ENCODE measurements at regions not wholly inside any gene's neighbourhood (a gene's known extent, or its start where the extent isn't known, plus 50 kb on each side); places are given as distances from the start of the nearest gene placed in this dataset.

DNA sequence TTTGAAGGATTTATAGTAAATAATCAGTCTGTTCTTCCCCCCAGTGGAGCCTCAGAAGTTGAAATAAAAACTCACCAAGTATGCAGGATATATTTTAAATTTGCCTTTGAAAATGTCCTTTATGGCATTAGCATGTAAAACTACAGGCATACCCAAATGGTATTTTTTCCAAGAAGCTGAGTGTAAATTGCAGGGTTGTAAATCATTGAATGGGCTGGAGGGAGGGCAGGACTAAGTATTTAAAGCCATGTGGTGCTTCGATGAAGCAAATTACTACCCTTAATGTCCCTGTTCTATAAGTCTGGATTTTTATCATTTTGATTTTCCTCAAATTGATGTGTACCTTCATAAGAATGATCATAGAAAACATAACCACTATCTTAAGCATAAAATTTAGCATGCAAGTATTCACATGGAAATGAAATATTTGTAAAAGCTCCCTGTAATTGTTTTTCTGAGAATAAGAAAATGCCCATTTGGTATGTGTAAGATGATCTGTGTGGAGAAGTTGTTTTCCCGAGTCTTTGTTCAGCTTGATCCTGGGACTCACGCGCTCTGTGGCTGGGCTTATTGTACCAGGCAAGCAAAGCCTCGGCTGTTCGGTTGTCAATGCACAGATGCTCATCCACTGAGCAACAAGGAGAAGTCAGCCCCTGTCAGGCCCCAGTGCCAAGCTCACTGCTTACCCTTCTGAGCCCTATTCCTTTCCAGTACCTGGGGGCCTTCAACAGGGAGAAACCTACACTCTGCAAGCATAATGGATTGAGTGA lies 66.7 kb downstream of the CD164 start:
- H3K36me3 Mint-ChIP-seq, result no peaks in the 10 kb centered on the region
- no peak for DNase-seq
- no peaks in the 10 kb centered on the region for H3K4me1 Mint-ChIP-seq
- H3K4me3 Mint-ChIP-seq, result no peak overlapping the region
- no peak overlapping the region for H3K27ac Mint-ChIP-seq
- no peaks in the 10 kb centered on the region for H3K9me3 Mint-ChIP-seq
- CTCF ChIA-PET, result no interaction called here
- peaks cover 11% of the 10 kb centered on the region for H3K27me3 Mint-ChIP-seq

DNA sequence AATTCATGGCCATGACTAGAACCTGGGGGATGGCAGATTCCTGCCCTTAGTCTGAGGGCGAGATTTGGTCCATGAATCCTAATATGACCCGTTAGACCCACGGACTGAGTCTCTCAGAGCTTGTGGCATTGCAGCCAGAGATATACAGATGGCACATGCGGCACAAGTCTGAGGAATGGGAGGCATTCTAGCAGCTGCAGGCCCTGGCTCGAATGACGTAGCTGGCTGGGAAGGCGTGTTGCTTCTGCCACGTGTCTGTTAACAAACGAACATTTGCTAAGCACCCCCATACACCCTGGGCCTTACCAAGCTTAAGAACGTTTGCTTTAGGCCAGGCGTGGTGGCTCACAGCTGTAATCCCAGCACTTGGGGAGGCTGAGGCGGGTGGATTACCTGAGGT lies 68.0 kb downstream of the CD164 start:
- DNase-seq, result no peak
- no peak overlapping the region for H3K27ac Mint-ChIP-seq
- CTCF ChIA-PET, result no interaction called here
- H3K36me3 Mint-ChIP-seq, result no peaks in the 10 kb centered on the region
- no peaks in the 10 kb centered on the region for H3K9me3 Mint-ChIP-seq
- no peaks in the 10 kb centered on the region for H3K4me1 Mint-ChIP-seq
- peaks cover 11% of the 10 kb centered on the region for H3K27me3 Mint-ChIP-seq
- no peak overlapping the region for H3K4me3 Mint-ChIP-seq

DNA sequence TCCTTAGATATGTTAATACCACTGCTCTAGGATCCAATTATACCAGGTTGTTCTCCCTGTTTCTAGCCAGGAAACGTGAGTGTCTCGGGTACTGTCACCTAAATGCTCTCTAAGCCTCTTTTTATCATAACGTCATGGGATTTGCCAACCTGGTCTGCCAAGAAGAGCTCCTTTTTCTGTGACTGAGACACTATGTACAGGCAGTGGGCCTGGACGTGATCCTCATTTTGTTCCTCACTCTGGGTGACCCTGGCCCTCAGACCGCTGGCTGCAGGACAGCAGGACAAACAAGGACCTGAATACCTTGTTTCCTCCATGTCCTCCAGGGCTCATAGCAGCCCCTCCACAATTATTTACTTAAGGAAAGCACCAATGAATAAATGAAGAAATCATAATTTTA lies 69.1 kb downstream of the CD164 start:
- H3K27me3 Mint-ChIP-seq, result peaks cover 9% of the 10 kb centered on the region
- no peak for DNase-seq
- CTCF ChIA-PET, result no interaction called here
- H3K4me3 Mint-ChIP-seq, result no peak overlapping the region
- no peaks in the 10 kb centered on the region for H3K36me3 Mint-ChIP-seq
- H3K9me3 Mint-ChIP-seq, result no peaks in the 10 kb centered on the region
- no peaks in the 10 kb centered on the region for H3K4me1 Mint-ChIP-seq
- no peak overlapping the region for H3K27ac Mint-ChIP-seq

DNA sequence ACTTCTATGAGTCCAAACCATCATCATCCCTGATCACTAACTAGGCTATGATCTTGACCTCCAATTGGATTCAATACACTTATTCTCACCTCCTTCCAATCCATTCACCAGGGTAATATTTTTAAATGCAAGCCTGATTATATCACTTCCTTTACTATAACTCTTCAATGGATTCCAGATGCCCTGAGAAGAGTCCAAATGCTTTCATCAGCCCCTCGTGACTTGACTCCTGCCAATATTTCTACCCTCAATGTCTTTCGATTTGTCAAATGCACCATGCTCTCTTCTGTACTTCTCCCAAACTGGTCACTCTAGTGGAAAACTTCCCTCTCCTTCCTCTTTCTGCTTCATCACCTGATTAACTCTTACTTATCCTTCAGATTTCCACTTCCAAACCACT lies 70.8 kb downstream of the CD164 start:
- Mint-ChIP-seq H3K27me3 (peaks cover 10% of the 10 kb centered on the region), H3K9me3 (no peaks in the 10 kb centered on the region), H3K4me1 (no peaks in the 10 kb centered on the region), H3K36me3 (no peaks in the 10 kb centered on the region), H3K4me3 (no peak overlapping the region), H3K27ac (no peak overlapping the region)
- DNase-seq, result no peak
- CTCF ChIA-PET, result no interaction called here

- H3K27me3 Mint-ChIP-seq, result peaks cover 13% of the 10 kb centered on the region
These were observed 72.3 kb downstream of the CD164 start for GRCh38 chr6:109309917-109310316.

DNA sequence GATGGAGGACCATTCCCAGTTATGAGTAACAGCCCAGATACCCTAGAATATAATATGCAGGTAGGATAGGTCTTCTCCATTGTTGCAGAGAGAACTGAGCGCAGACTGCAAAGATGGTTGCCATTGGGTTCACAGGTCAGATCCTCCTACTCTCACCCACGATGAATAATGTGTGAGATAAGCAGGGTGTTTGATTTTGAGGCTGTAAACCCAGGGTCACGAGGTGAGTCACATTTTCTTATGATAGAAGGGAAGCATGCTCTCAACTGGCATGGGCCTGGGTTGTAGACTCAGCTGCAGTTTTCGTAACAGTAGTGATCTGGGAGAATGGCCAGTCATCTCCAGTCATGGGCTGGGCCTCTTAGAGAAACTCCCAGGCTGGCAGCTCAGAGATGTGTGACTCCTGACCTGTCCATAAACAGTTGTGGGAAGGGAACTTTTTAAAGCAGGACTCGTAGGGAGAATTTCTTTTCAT lies 74.2 kb downstream of the CD164 start:
- H3K9me3 Mint-ChIP-seq, result no peaks in the 10 kb centered on the region
- peaks cover 9% of the 10 kb centered on the region for H3K27me3 Mint-ChIP-seq
- DNase-seq, result no peak
- CTCF ChIA-PET, result no interaction called here
- H3K4me3 Mint-ChIP-seq, result no peak overlapping the region
- H3K27ac Mint-ChIP-seq, result no peak overlapping the region
- peaks cover 9% of the 10 kb centered on the region for H3K4me1 Mint-ChIP-seq
- no peaks in the 10 kb centered on the region for H3K36me3 Mint-ChIP-seq

More at GRCh38 chr6:109309917-109310316, 72.3 kb downstream of the CD164 start:
- CTCF ChIA-PET, result no interaction called here
- DNase-seq, result no peak
- Mint-ChIP-seq H3K4me3 (no peak overlapping the region), H3K27ac (no peak overlapping the region), H3K9me3 (no peaks in the 10 kb centered on the region), H3K36me3 (no peaks in the 10 kb centered on the region), H3K4me1 (no peaks in the 10 kb centered on the region)

- Mint-ChIP-seq H3K27ac (no peak overlapping the region), H3K27me3 (peaks cover 13% of the 10 kb centered on the region)
- CTCF ChIA-PET, result interaction anchor here (0.5 kb wide), 1 partner anchor 877 kb away, joined by 3 read pairs; no protein-coding TSS in a partner anchor
These were observed 75.5 kb downstream of the CD164 start for GRCh38 chr6:109306733-109307132.

DNA sequence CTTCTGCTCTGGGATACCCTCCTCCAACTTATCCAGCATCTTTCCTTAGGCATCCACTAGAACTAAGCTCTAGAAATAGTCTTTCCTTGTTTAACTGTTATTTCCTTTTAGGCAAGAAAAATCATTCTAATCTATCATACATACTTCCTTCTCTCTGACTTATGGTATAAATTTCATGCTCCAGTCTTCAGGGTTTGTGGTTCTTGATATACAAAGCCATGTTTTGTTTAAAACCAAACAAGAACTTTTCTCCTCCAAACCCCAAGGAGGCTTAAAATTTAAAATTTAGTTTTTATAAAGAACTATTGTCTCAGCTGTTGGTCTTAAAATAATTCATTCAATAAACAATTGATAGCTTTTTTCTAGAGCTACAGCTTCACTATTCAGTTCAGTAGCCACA lies 77.2 kb downstream of the CD164 start:
- Mint-ChIP-seq H3K4me1 (peaks cover 9% of the 10 kb centered on the region), H3K27me3 (peaks cover 18% of the 10 kb centered on the region), H3K27ac (no peak overlapping the region), H3K36me3 (no peaks in the 10 kb centered on the region), H3K9me3 (no peaks in the 10 kb centered on the region), H3K4me3 (no peak overlapping the region)
- DNase-seq, result no peak
- CTCF ChIA-PET, result interaction anchor here (0.7 kb wide), 1 partner anchor 747 kb away, joined by 3 read pairs; no protein-coding TSS in a partner anchor

More at GRCh38 chr6:109306733-109307132, 75.5 kb downstream of the CD164 start:
- H3K4me3 Mint-ChIP-seq, result no peak overlapping the region
- H3K9me3 Mint-ChIP-seq, result no peaks in the 10 kb centered on the region
- H3K36me3 Mint-ChIP-seq, result no peaks in the 10 kb centered on the region
- no peak for DNase-seq
- peaks cover 9% of the 10 kb centered on the region for H3K4me1 Mint-ChIP-seq

DNA sequence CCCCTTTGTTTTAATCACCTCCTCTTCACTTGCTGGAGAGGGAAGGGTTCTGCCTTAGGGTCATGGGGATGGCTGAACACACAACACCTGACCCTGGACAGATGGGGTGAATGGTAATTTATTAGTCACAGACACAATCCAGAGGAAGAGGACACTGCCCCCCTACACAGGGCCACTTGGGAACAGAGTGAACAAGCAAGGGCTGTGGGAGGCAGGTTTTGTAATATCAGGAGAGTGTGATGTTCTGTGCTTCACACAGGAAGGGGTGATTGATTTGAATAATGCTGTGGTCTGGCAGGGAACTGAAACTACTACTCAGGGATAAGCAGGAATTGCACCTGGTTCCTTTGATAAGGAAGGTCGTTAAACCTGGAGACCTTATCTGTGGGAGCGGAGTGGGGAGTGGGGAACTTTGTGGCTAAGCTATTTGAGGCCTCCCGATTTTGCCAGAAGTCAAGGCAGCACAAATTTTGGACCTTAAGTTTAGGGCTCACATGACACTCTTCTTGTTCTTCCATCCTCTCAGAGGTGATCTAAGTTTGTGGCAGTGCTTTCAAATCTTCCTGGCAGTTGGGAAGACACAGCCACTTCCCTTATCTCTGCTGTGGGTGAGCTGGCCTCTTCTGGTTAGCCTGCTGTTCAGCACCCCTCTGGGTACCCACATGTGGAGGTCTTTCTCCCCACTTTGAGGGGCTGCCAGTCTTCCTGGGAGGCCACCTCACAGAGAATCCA lies 77.8 kb downstream of the CD164 start:
- Mint-ChIP-seq H3K4me3 (no peak overlapping the region), H3K27ac (no peak overlapping the region), H3K36me3 (no peaks in the 10 kb centered on the region), H3K4me1 (peaks cover 9% of the 10 kb centered on the region), H3K9me3 (no peaks in the 10 kb centered on the region), H3K27me3 (peaks cover 18% of the 10 kb centered on the region)
- no peak for DNase-seq
- CTCF ChIA-PET, result interaction anchor here (1.6 kb wide), 1 partner anchor 79 kb away, joined by 4 read pairs; no protein-coding TSS in a partner anchor

GRCh38 chr6:109303640-109304283 lies 78.5 kb downstream of the CD164 start:
- no peak overlapping the region for H3K4me3 Mint-ChIP-seq
- CTCF ChIA-PET, result interaction anchor here (1.6 kb wide), 1 partner anchor 80 kb away, joined by 4 read pairs; no protein-coding TSS in a partner anchor

DNA sequence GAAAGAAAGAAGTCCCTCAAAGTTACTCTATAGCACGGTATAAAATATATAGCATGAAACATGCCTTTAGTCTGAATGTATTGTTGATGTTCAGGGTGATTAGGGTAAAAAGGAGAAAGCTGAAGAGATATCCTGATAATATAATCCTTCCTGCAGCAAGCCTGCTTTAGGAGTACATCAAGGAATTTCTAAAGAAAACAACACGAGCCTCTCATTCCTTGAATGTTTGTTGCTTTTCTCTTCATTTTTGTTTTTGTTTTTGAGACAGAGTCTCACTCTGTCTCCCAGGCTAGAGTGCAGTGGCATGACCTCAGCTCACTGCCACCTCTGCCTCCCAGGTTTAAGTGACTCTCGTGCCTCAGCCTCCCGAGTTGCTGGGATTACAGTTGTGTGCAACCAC lies 79.1 kb downstream of the CD164 start:
- Mint-ChIP-seq H3K4me3 (no peak overlapping the region), H3K27me3 (peaks cover 22% of the 10 kb centered on the region), H3K36me3 (no peaks in the 10 kb centered on the region), H3K27ac (no peak overlapping the region), H3K4me1 (peaks cover 9% of the 10 kb centered on the region), H3K9me3 (no peaks in the 10 kb centered on the region)
- CTCF ChIA-PET, result interaction anchor here (1.6 kb wide), 1 partner anchor 80 kb away, joined by 4 read pairs; no protein-coding TSS in a partner anchor
- DNase-seq, result no peak

More at GRCh38 chr6:109303640-109304283, 78.5 kb downstream of the CD164 start:
- H3K4me1 Mint-ChIP-seq, result peaks cover 9% of the 10 kb centered on the region
- H3K36me3 Mint-ChIP-seq, result no peaks in the 10 kb centered on the region
- DNase-seq, result no peak
- H3K27ac Mint-ChIP-seq, result no peak overlapping the region
- H3K9me3 Mint-ChIP-seq, result no peaks in the 10 kb centered on the region
- H3K27me3 Mint-ChIP-seq, result peaks cover 23% of the 10 kb centered on the region

DNA sequence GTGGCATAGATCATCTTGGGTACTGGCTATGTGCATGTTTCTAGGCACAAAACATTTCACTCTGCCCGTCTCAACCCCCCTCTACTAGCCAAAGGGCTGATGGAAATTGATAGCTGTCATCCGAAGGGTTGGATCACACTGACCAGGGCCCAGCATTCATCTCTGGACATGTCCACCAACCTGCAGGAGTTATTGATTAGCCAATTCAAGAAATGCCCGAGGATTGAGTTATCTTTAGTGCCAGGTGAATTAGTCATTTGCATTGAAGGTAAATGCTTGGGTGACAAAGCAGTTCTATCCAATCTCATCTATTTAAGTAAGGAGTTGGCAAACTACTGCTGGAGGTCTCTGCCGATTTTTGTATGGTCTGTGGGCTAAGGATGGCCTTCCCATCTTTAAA lies 80.1 kb downstream of the CD164 start:
- DNase-seq, result no peak
- Mint-ChIP-seq H3K27ac (no peak overlapping the region), H3K36me3 (no peaks in the 10 kb centered on the region), H3K4me1 (peaks cover 9% of the 10 kb centered on the region), H3K9me3 (no peaks in the 10 kb centered on the region), H3K4me3 (no peak overlapping the region), H3K27me3 (peaks cover 24% of the 10 kb centered on the region)
- CTCF ChIA-PET, result no interaction called here

DNA sequence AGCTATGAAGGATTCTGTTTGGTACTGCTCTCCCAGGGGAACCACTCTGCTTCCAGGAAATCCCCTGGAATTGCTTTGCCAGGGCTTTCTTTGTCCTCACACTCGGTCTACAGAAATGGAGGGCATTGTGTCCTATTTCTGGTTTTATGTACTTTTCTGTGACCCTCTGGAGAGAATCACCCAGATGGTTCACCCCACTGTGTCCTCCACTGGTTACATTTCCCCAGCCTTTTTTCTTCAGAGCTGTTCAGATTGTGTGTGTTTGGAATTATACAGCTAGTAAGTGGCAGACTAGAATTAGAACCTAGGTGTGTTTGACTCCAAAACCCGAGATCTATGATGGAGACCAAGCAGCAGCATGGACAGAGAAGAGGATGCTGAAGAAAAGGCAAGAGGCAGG lies 80.8 kb downstream of the CD164 start:
- Mint-ChIP-seq H3K4me3 (no peak overlapping the region), H3K27me3 (peaks cover 28% of the 10 kb centered on the region), H3K9me3 (no peaks in the 10 kb centered on the region), H3K4me1 (peaks cover 9% of the 10 kb centered on the region), H3K36me3 (no peaks in the 10 kb centered on the region), H3K27ac (no peak overlapping the region)
- DNase-seq, result no peak
- CTCF ChIA-PET, result interaction anchor here (0.6 kb wide), 2 partner anchors 9 to 15 kb away, joined by 3 read pairs; no protein-coding TSS in a partner anchor

- CTCF ChIA-PET, result interaction anchor here (0.6 kb wide), 1 partner anchor 16 kb away, joined by 3 read pairs; no protein-coding TSS in a partner anchor
- Mint-ChIP-seq H3K27me3 (peaks cover 27% of the 10 kb centered on the region), H3K9me3 (no peaks in the 10 kb centered on the region), H3K27ac (no peak overlapping the region), H3K36me3 (no peaks in the 10 kb centered on the region), H3K4me1 (peaks cover 9% of the 10 kb centered on the region), H3K4me3 (no peak overlapping the region)
- DNase-seq, result no peak
These were observed 81.4 kb downstream of the CD164 start for GRCh38 chr6:109300874-109301273.

All from activated naive CD4-positive, alpha-beta T cell treated with anti-CD3 and anti-CD28 coated beads, Interleukin-2, amount 10 ng/mL, durations not matched to agents 7 days and 5 days (primary cell).